Ishikawa (cell line): ENCODE measurements at regions not wholly inside any gene's neighbourhood (a gene's known extent, or its start where the extent isn't known, plus 50 kb on each side); places are given as distances from the start of the nearest gene placed in this dataset.
A peak's percentile ranks its signal among the peaks of the same experiment; 100 is the strongest.

Experiments used
- CEBPB ChIP-seq: IDR thresholded peaks from 2 replicates; pipeline ENCODE4 v1.6.1; 2012
- CREB1 ChIP-seq: IDR thresholded peaks from 2 replicates; pipeline ENCODE4 v1.6.1; 2012; ENCODE audit warnings: low read depth
- EGR1 ChIP-seq: IDR thresholded peaks from 2 replicates; pipeline ENCODE4 v1.6.1; 2012
- EP300 ChIP-seq: IDR thresholded peaks from 2 replicates; pipeline ENCODE4 v1.6.1; 2012; ENCODE audit warnings: borderline replicate concordance
- FOXM1 ChIP-seq: IDR thresholded peaks from 2 replicates; pipeline ENCODE4 v1.6.1; 2012; ENCODE audit warnings: low read depth, borderline replicate concordance
- MAX ChIP-seq: IDR thresholded peaks from 2 replicates; pipeline ENCODE4 v1.6.1; 2012
- NFIC ChIP-seq: IDR thresholded peaks from 2 replicates; pipeline ENCODE4 v1.6.1; 2012
- RAD21 ChIP-seq: IDR thresholded peaks from 2 replicates; pipeline ENCODE4 v1.6.1; 2012; ENCODE audit warnings: low read depth
- REST ChIP-seq: IDR thresholded peaks from 2 replicates; pipeline ENCODE4 v1.6.1; 2012; ENCODE audit warnings: low read depth, mild to moderate bottlenecking
- TAF1 ChIP-seq: IDR thresholded peaks from 2 replicates; pipeline ENCODE4 v1.6.1; 2012; ENCODE audit warnings: low read depth, mild to moderate bottlenecking
- TCF12 ChIP-seq: IDR thresholded peaks from 2 replicates; pipeline ENCODE4 v1.6.1; 2012; ENCODE audit warnings: low read depth
- TEAD4 ChIP-seq: IDR thresholded peaks from 2 replicates; pipeline ENCODE4 v1.6.1; 2012
- USF1 ChIP-seq: IDR thresholded peaks from 2 replicates; pipeline ENCODE4 v1.6.1; 2012
- YY1 ChIP-seq: IDR thresholded peaks from 2 replicates; pipeline ENCODE4 v1.6.1; 2012; ENCODE audit warnings: low read depth
- ZBTB7A ChIP-seq: IDR thresholded peaks from 2 replicates; pipeline ENCODE4 v1.6.1; 2012; ENCODE audit warnings: low read depth

- TF ChIP-seq EGR1 (no peak), TEAD4 (no peak), ZBTB7A (no peak), REST (no peak), FOXM1 (no peak), TAF1 (no peak), CREB1 (no peak), YY1 (no peak), CEBPB (no peak), EP300 (no peak), RAD21 (no peak), MAX (no peak), TCF12 (no peak), USF1 (no peak), NFIC (no peak)
Observed at GRCh38 chr1:148353461-148354283, 129.4 kb downstream of the PPIAL4G start.

- TF ChIP-seq CEBPB (peak; percentile 46; the same call in 1 of the 2 replicates), ZBTB7A (no peak)
Observed at GRCh38 chr1:148352470-148353053, 130.5 kb downstream of the PPIAL4G start.

GRCh38 chr1:148347781-148348180 is 135.3 kb downstream of the PPIAL4G start:
- TF ChIP-seq TCF12 (no peak), CEBPB (no peak), EGR1 (no peak), TAF1 (no peak), CREB1 (no peak), YY1 (no peak), USF1 (no peak), FOXM1 (no peak), RAD21 (no peak), ZBTB7A (no peak), REST (no peak), TEAD4 (no peak), MAX (no peak), NFIC (no peak)

GRCh38 chr1:148345659-148346151 is 137.4 kb downstream of the PPIAL4G start:
- peak; percentile 53 for TF ChIP-seq RAD21

GRCh38 chr1:148334339-148335130 is 148.6 kb downstream of the PPIAL4G start:
- TF ChIP-seq TEAD4 (peak; percentile 43; the same call in 1 of the 2 replicates), YY1 (peak; percentile 29; the same call in 1 of the 2 replicates), RAD21 (no peak), EP300 (0 out of 2 replicates have a peak, but pooled peaks have one; percentile 30), MAX (peak; percentile 74), TCF12 (peak; percentile 31), FOXM1 (no peak), ZBTB7A (no peak), CREB1 (no peak), USF1 (no peak), REST (no peak), EGR1 (no peak)
